NT2/D1 (cell line): ENCODE measurements at regions not wholly inside any gene's neighbourhood (a gene's known extent, or its start where the extent isn't known, plus 50 kb on each side); places are given as distances from the start of the nearest gene placed in this dataset.

Experiments used
- YY1 ChIP-seq: IDR thresholded peaks from 2 replicates; pipeline ENCODE4 v1.6.1; 2011; ENCODE audit not compliant: insufficient read length, insufficient read depth
- ZNF274 ChIP-seq: IDR thresholded peaks from 2 replicates; pipeline ENCODE4 v1.6.1; 2011; ENCODE audit warnings: mild to moderate bottlenecking, low read depth, low read length

GRCh38 chr3:82044930-82045705, 283.7 kb upstream of the GBE1 start:
- TF ChIP-seq YY1 (no peak), ZNF274 (no peak)
